Islet of Langerhans (tissue), 1 donor: ENCODE measurements at regions not wholly inside any gene's neighbourhood (a gene's known extent, or its start where the extent isn't known, plus 50 kb on each side); places are given as distances from the start of the nearest gene placed in this dataset.
"Not testable (repeated sequence)": the region's sequence is repeated elsewhere in the genome, so short reads cannot be mapped to it uniquely, and the experiment has no call there.

ENCODE experiments used
- FAIRE-seq: peaks from one replicate; lab custom pipeline; 2011; peaks lifted over from hg19 to GRCh38; lab: Jason Lieb, UNC

- FAIRE-seq = no peak
Observed at GRCh38 chr5:32842813-32843530, 131.9 kb downstream of the NPR3 start.

GRCh38 chr5:32843531-32843895 lies 132.4 kb downstream of the NPR3 start:
- FAIRE-seq = no peak

- FAIRE-seq = no peak
Observed at GRCh38 chr5:32845171-32845570, 134.1 kb downstream of the NPR3 start.

GRCh38 chr5:32848120-32848519 lies 137.0 kb downstream of the NPR3 start:
- FAIRE-seq = no peak

- no peak for FAIRE-seq
Observed at GRCh38 chr5:32848681-32849080, 137.6 kb downstream of the NPR3 start.

GRCh38 chr5:32850817-32851496 lies 139.8 kb downstream of the NPR3 start:
- no peak for FAIRE-seq

GRCh38 chr5:32851559-32852173 lies 140.5 kb downstream of the NPR3 start:
- no peak for FAIRE-seq

- FAIRE-seq = no peak
Observed at GRCh38 chr5:32852535-32852934, 141.4 kb downstream of the NPR3 start.

GRCh38 chr5:32852976-32853375 lies 141.9 kb downstream of the NPR3 start:
- no peak for FAIRE-seq

GRCh38 chr5:32854473-32854872 lies 143.4 kb downstream of the NPR3 start:
- FAIRE-seq = no peak

GRCh38 chr5:32859211-32859641 lies 148.1 kb downstream of the NPR3 start:
- FAIRE-seq = no peak

- FAIRE-seq = no peak
Observed at GRCh38 chr5:32865475-32865874, 154.4 kb downstream of the NPR3 start.

- no peak for FAIRE-seq
Observed at GRCh38 chr5:32866138-32866537, 155.0 kb downstream of the NPR3 start.

GRCh38 chr5:32869216-32869615 lies 158.1 kb downstream of the NPR3 start:
- no peak for FAIRE-seq

GRCh38 chr5:32876791-32877190 lies 165.7 kb downstream of the NPR3 start:
- no peak for FAIRE-seq

- not testable (repeated sequence) for FAIRE-seq
Observed at GRCh38 chr5:32879364-32879763, 168.2 kb downstream of the NPR3 start.

GRCh38 chr5:32880796-32881195 lies 169.7 kb downstream of the NPR3 start:
- no peak for FAIRE-seq

GRCh38 chr5:32887390-32887789 lies 176.3 kb downstream of the NPR3 start:
- FAIRE-seq = no peak

- FAIRE-seq = no peak
Observed at GRCh38 chr5:32889078-32889477, 178.0 kb downstream of the NPR3 start.

GRCh38 chr5:32903613-32904012 lies 192.5 kb downstream of the NPR3 start:
- FAIRE-seq = no peak

- FAIRE-seq = no peak
Observed at GRCh38 chr5:32908641-32909040, 197.5 kb downstream of the NPR3 start.

- FAIRE-seq = no peak
Observed at GRCh38 chr5:32909207-32909606, 198.1 kb downstream of the NPR3 start.

- no peak for FAIRE-seq
Observed at GRCh38 chr5:32916648-32917047, 205.5 kb downstream of the NPR3 start.

GRCh38 chr5:32928761-32929160 lies 217.6 kb downstream of the NPR3 start:
- no peak for FAIRE-seq
